Mucosa of gallbladder (tissue), 1 donor: ENCODE measurements at regions not wholly inside any gene's neighbourhood (a gene's known extent, or its start where the extent isn't known, plus 50 kb on each side); places are given as distances from the start of the nearest gene placed in this dataset.

ENCODE experiments used
- DNase-seq: peaks from one replicate; pipeline ENCODE4 v3.0.0-alpha.2; 2020; ENCODE audit warnings: low spot score
- donor health status: DM: no; HTN: no; CAD: no.

GRCh38 chr14:83425706-83426105 lies 1892.1 kb upstream of the SEL1L start:
- no peak for DNase-seq

GRCh38 chr14:83433618-83434017 lies 1900.0 kb upstream of the SEL1L start:
- DNase-seq: no peak

GRCh38 chr14:83441801-83442200 lies 1908.1 kb upstream of the SEL1L start:
- no peak for DNase-seq

DNA sequence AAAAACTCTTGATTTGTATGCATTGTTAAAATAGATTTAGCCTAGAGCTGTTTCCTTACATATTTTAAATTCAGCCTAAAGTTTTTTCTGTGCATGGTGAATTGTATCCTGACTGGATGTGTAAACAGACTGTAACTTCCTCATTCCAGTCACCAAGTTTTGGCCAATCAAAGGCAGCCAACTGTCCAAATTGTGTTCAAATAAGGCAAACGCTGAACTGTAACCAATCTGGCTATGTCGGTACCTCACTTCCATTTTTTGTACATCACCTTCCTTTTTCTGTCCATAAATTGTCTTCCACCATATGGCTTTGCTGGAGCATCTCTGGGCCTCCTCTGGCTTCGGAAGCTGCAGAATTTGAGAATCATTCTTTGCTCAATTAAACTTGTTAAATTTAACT lies 1921.9 kb upstream of the SEL1L start:
- DNase-seq: no peak

DNA sequence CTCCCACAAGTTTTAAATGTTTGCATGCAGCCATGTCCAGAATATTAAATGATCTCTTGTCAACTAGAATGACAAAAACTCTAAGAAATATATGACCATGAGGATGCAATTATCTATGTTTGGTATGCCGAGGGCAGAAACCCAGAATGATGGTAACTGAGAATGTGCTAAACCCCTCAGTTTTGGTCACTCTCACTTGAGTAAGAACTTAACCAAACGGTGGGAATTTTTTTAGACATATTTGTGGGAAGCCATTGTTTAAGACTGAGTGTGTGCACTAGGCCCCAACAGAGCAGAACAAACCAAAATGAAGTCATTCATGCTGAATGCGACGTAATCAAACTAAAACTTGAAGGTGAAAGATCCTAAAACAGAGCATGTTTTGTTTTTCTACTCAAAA lies 1927.9 kb upstream of the SEL1L start:
- DNase-seq: no peak

- no peak for DNase-seq
These were observed 1929.1 kb upstream of the SEL1L start for GRCh38 chr14:83462759-83463158.

DNA sequence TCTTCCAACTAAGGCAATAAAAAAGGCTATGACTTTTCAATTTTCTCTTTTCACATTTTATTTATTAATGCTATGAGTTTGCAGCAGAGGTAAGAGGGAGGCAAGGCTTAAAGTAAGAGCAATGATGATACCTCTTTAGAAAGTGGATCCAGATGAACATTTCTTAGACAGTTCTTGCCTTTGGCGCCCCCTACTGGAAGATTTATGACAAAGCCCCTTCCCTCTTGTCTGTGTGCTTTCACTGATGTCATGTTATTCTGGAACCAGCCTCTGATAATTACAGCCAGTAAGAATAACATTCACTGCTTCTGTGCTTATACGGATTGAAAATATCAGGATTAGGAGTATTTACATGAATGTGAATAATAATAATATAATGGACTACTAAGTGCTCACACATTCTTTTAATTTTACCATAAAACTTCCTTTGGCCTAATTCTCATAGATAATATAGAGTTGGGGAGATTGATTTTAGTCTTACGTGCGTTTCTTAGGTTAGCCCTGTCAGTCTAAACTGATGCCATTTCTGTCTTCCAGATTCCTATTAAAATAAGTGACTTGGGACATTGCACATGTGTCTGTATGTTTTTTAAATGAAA lies 1929.9 kb upstream of the SEL1L start:
- DNase-seq: peak; percentile 11

GRCh38 chr14:83467811-83468210 lies 1934.2 kb upstream of the SEL1L start:
- DNase-seq: no peak

DNA sequence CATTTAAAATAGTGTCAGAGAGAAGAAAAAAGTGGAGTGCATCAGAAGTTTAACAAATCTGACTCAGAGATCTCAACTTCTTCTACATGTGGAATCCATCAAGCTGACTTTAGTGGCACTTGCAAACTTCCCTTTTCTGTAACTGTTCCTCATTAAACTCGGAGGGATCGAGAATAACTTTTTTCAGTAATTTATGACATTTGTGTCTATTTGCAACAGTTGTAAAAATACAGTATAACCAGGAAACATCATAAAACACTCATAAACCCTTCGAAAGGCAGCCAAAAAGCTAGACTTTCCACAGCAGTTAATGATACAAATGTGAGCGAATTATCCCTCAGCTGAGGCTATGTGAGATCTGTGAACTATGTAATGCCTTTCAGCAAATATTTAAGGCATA lies 1936.8 kb upstream of the SEL1L start:
- no peak for DNase-seq

GRCh38 chr14:83470959-83471695 lies 1937.5 kb upstream of the SEL1L start:
- no peak for DNase-seq

DNA sequence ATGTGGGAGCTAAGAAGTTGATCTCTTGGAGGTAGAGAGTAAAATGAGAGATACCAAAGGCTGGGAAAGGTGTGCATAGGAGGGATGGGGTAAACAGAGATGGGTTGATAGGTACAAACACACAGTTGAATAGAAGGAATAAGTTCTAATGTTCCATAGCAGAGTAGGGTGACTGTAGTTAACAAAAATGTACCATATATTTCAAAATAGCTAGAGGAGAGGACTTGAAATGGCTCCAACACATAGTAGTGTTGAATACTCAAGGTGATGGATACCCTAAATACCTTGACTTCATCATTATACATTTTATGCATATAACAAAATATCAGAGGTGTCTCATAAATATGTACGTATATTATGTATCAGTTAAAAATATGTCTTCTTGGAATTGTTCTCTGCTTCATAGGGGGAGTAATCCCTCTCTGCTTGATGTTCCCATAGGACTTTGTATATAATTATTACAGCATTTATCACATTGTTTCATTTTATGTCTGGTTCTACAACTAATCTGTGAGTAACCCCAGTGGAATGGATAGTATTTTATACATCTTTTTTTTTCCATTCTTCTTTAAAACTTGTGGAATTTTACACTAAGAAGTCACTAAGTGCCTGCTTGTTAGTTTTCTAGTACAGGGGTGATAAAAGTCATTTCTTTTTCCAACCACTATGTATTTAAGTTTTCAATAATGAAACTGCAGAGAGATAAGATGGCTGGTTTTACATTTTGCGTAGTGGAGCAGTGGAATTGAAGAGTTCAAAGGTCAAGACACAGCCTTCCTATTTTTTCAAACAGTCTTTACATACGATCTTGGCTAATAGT lies 1940.0 kb upstream of the SEL1L start:
- DNase-seq: no peak

DNA sequence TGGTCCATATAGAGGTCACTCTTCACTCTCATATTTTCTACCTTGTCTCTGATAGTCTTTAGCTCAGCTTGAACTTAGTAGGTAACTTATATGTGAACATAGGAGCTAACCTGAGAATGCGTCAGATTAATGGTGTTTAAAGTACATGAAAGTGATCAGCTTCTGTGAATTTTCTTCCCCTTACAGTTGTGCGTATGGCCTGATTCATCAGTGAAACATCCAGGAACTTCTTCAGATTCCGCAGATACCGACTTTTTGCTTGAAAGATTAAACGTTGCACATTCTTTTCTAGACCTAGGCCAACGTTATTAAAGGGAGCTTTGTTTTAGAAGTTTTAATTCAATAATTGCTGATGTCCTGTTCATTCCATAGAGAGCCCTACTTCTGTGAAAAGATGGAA lies 1945.1 kb upstream of the SEL1L start:
- no peak for DNase-seq

GRCh38 chr14:83483063-83483462 lies 1949.4 kb upstream of the SEL1L start:
- no peak for DNase-seq

- DNase-seq: no peak
These were observed 1951.9 kb upstream of the SEL1L start for GRCh38 chr14:83485591-83485990.

DNA sequence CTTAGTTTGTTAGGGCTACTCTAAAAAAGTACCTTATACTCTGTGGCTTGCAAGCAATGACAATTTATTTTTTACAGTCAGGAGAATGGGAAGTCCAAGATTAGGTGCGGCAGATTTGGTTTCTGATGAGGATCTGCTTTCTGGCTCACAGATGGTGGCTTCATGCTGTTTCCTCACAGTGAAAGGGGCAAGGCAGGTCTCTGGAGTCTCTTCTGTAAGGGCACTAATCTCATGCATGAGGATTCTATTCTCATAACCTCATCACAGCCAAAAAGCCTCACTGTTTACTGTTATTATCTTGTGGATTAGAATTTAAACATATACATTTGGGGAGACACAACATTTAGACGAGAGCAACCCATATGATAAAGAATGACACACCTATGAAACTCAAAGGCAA lies 1957.4 kb upstream of the SEL1L start:
- no peak for DNase-seq

GRCh38 chr14:83520837-83521236 lies 1987.2 kb upstream of the SEL1L start:
- no peak for DNase-seq

DNA sequence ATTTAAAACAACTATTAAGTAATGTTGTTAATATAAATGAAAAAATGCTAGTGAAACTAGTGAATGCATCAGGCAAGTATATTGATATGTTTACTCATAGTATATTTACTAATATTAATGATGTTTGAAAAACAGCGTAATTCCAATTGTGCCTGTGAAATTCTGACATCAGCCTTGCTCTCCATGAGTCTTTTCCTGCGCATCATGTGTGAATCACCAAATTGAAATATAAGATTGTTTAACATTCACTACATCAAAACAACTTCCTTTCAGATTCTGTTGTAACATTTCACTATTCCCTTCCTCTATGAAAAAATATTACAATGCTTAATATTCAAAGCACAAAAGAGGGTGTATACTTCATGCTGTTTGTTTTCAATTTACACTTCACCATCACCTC lies 1995.9 kb upstream of the SEL1L start:
- no peak for DNase-seq

GRCh38 chr14:83533734-83534133 lies 1996.2 kb upstream of the FLRT2 start:
- no peak for DNase-seq

GRCh38 chr14:83534995-83535394 lies 1994.9 kb upstream of the FLRT2 start:
- DNase-seq: no peak

DNA sequence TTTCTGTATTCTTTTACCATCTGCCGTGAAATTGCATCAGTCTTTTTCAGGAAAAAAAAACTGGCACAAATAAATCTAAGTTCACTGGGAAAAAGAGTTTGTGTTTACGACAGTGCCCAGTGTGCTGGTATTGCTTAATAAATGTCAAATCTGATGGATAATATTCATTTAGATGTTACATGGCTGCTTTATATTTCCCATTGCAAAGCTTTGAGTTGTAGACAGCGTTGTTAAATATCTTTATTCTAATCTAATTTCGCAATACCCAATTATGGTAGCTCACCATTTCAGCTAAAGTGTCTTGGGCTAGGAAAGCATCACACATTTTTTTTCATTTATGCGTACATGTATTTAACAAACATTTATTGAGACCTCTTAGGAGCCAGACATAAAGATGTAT lies 1994.5 kb upstream of the FLRT2 start:
- no peak for DNase-seq

- DNase-seq: no peak
These were observed 1988.8 kb upstream of the FLRT2 start for GRCh38 chr14:83541147-83541546.

DNA sequence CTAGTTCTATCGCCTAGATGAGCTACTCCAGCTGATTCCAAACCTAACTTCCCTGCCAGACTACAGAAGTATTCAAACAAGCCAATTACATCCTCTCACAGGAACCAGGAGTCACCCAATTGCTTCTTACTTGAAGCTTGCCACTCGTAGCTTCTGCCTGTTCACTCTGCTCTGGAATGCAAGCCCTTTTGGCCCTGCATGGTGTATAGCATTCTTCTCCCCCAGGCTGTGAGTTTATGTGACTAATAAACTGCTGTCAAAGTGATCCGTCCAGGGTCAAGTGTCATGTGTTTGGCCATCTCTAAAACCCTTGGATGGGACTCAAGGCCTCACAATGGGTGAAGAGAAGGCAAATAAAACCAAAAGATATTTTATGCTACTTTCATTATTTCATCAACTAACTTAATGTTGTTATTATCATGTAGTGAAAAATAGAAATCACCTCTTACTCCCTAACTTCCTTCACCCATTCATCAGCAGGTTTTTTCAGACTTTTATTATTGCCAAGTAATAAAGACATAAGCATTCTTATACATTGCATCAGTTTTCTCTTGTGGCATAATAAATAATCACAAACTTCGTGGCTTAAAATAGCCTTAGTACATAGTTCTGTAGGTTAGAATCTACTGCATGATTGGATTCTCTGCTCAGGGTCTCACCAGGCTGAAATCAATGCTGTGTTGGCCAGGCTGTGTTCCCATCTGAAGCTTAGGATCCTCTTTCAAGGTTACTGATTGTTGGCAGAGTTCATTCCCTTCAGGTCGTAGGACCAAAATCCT lies 1981.7 kb upstream of the FLRT2 start:
- DNase-seq: no peak
